C4-2B (cell line): ENCODE measurements at regions not wholly inside any gene's neighbourhood (a gene's known extent, or its start where the extent isn't known, plus 50 kb on each side); places are given as distances from the start of the nearest gene placed in this dataset.

Source experiments
- H3K27ac ChIP-seq: fragments of 450-650 bp; 2 replicates; pipeline ENCODE4 v1.5.1; 2017
- ZFX ChIP-seq: fragments of 450-650 bp; IDR thresholded peaks from 2 replicates; pipeline ENCODE4 v1.6.1; 2017
- TF ChIP-seq, protein P1 (sequence below): fragments of 450-650 bp; conservative IDR thresholded peaks from 2 replicates; pipeline ENCODE4 v1.5.1; 2017; ENCODE audit warnings: mild to moderate bottlenecking

DNA sequence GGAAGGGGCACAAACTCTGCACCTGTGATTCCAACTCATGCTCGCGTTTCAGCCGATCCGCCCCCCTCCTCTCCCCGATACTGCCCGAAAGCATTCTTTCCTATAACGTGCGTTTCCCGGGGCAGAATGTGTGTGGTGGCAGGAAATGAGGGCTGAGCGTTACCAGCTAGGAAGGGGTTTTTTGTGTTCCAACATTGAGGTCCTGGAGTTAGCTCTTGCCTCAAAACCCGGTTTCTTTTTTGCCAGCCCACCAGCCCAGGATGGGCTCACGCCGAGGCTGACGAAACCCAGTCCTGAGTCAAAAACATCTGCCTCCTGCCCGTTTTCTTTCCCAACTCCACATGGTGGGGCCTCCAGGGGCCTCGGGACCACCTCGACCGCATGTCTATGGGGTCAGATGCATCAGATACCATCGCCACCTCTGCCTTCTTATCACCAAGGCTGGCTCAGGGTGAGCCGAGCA is 113.7 kb upstream of the COPS8 start:
- H3K27ac ChIP-seq: no peak overlapping the region
- TF ChIP-seq, protein P1, sequence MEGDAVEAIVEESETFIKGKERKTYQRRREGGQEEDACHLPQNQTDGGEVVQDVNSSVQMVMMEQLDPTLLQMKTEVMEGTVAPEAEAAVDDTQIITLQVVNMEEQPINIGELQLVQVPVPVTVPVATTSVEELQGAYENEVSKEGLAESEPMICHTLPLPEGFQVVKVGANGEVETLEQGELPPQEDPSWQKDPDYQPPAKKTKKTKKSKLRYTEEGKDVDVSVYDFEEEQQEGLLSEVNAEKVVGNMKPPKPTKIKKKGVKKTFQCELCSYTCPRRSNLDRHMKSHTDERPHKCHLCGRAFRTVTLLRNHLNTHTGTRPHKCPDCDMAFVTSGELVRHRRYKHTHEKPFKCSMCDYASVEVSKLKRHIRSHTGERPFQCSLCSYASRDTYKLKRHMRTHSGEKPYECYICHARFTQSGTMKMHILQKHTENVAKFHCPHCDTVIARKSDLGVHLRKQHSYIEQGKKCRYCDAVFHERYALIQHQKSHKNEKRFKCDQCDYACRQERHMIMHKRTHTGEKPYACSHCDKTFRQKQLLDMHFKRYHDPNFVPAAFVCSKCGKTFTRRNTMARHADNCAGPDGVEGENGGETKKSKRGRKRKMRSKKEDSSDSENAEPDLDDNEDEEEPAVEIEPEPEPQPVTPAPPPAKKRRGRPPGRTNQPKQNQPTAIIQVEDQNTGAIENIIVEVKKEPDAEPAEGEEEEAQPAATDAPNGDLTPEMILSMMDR: no peak
- TF ChIP-seq ZFX: no peak

DNA sequence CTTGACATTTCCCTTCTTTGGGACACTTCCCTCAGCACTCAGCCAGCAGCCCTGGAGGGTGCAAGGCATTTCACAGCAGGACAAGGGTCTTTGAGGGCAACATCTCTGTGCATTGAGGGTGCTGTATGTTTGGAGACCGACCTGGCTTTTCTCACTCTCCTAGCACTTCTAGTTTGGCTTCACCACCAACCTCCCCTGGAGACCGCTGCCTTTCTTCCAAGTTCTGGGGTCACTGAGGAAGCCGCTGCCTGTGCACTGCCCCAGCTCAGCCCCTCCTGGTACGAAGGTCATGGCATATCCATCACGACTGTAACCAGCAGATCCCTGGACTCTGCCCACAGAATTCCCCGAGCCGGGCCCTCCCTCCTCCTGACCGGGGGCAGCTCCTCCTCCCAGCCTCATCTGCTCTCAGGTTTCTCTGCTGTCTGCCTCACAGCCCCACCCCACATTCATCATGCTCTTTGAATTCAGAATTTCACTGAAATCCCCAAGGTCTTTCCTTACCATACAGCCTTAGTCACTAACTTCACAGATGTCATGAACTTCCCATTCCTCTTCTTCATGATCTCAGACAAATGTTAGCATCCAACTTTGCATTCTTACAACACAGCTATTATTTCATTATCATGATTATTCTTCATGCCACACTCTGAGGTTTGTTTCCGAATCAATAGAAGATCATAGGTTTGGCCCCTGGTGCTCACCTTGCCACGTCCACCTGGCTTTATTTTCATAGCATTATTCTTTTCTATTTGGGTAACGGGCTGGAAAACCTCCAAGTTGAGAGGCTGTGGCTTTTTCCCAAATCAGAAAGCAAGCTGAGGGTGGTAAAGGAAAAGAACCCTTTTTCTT is 113.0 kb upstream of the COPS8 start:
- no peak for TF ChIP-seq ZFX
- TF ChIP-seq, protein P1: no peak
- no peak overlapping the region for H3K27ac ChIP-seq

DNA sequence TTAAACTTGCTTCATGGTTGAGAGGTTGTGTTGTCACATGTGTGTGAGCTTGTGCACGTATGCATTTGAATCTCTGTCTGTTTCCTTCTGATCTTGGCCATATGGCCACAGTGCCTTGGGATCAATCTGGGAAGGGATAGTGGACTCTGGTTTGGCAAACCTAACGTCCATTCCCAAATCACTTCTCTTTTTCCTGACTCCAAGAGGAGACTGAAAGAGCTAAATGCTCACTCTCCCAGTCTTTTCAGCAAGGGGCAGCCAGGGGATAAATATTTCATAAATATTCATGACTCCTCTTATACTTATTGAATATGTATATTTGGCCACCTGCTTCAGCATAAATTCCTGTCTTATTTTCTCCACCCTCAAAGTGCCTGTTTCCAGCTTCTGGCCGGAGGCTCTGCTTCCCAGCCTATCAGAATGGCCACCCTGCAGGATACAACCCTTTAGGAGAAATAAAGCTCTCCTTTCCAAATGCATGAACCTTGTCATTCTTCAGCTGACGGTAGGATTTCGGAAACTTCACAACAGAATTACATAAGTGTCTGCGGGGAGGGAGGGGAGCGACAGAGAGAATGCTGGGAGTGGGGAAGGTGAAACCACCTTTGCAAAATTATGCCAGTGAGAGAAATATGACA is 112.2 kb upstream of the COPS8 start:
- no peak overlapping the region for H3K27ac ChIP-seq
- TF ChIP-seq, protein P1: no peak
- TF ChIP-seq ZFX: no peak

DNA sequence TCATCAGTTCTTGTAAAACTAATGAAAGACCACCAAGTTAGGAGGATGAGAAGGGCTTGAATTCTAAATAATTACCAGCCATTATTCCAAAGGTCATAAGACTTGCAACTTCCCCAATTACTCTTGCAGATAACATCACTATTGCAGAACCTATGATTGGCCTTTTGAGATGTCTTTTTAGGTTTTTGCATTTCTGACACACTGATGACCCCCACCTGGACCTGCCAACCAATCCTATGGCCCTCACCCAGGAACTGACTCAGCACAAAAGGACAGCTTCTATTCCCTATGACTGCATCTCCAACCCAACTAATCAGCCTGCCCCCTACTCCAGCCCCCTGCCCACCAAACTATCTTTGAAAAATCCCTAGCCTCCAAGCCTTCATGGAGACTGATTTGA is 111.5 kb upstream of the COPS8 start:
- no peak overlapping the region for H3K27ac ChIP-seq
- TF ChIP-seq, protein P1: no peak
- TF ChIP-seq ZFX: no peak

DNA sequence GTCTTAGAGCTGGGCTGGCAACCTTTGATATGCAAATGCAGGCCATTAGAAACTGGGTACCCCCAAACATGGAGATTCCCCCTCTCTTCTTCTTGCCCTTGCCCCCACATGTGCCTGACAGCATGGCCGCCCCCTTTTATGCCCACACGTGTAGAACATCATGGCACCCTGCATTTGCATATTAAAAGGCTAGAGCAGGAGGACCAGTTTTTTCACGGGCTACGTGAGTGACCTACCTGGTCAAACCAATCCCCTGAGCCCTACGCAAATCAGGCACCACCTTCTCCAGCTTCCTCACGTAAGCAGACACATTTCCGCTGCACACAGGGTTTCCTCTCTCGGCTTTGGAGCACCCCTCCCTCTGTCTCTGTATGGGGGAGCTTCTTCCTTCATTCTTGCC is 110.9 kb upstream of the COPS8 start:
- TF ChIP-seq, protein P1: no peak
- TF ChIP-seq ZFX: no peak
- no peak overlapping the region for H3K27ac ChIP-seq

DNA sequence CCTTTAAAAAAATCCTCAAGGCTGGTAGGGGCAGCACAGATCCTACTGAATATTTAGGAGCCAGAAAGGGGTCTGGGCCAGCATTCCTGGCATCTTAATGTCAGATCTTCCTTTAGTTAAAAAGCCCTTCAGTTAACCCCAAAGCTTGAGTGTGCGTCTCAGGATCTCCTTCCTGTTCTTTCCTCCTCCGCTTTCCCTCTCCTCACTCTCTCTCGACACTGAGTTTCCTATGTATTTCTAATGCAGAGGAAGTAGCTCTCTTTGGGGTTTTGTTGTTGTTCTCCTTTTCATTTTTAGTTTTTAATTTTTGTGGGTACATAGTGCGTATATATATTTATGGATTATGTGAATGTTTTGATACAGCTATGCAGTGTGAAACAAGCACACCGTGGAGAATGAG is 109.9 kb upstream of the COPS8 start:
- TF ChIP-seq ZFX: no peak
- TF ChIP-seq, protein P1: no peak
- H3K27ac ChIP-seq: no peak overlapping the region
